ENCODE measurements at regions not wholly inside any gene's neighbourhood (a gene's known extent, or its start where the extent isn't known, plus 50 kb on each side); places are given as distances from the start of the nearest gene placed in this dataset.

DNA sequence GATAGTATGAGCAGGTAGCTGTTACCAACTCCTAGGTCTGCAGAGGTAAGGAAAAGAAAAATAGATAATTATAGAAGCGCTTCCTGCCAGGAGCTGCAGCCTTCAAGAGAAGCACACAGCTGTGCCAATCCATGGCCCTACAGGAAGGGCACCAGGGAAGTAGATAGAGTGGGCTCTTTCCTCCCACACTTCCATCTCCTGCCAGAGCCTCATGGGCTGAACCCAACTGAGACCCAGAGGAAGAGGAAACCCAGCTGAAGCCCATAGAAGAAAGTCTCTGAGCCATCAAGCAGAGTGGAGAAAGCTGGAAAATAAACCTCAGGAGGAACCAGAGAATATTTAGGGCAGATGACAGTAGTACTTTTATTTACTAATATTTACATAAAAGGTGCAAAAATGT lies 146.7 kb upstream of the ATXN1 start:
- TF ChIP-seq EZH2 (IDR thresholded peaks at IDR 0.05; ENCODE audit: low read depth, unreplicated experiment) = no peak
- TF ChIP-seq, protein P1, sequence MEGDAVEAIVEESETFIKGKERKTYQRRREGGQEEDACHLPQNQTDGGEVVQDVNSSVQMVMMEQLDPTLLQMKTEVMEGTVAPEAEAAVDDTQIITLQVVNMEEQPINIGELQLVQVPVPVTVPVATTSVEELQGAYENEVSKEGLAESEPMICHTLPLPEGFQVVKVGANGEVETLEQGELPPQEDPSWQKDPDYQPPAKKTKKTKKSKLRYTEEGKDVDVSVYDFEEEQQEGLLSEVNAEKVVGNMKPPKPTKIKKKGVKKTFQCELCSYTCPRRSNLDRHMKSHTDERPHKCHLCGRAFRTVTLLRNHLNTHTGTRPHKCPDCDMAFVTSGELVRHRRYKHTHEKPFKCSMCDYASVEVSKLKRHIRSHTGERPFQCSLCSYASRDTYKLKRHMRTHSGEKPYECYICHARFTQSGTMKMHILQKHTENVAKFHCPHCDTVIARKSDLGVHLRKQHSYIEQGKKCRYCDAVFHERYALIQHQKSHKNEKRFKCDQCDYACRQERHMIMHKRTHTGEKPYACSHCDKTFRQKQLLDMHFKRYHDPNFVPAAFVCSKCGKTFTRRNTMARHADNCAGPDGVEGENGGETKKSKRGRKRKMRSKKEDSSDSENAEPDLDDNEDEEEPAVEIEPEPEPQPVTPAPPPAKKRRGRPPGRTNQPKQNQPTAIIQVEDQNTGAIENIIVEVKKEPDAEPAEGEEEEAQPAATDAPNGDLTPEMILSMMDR (conservative IDR thresholded peaks at IDR 0.05; ENCODE audit: low read depth in 2 of 2) = no peak

Measured in GM23338 (cell line).